Prostate gland (tissue), 2 donors: ENCODE measurements at regions not wholly inside any gene's neighbourhood (a gene's known extent, or its start where the extent isn't known, plus 50 kb on each side); places are given as distances from the start of the nearest gene placed in this dataset.

Experiments used
- CTCF ChIP-seq, 4 experiments: fragments of 200-600 bp in 2 of 4; fragments of 450-650 bp in 2 of 4; sonication (generic) in 2 of 4; IDR thresholded peaks; 1 replicate in 3 of 4; 2 replicates in 1 of 4; pipeline ENCODE4 v1.5.1; 2016 to 2019; ENCODE audit warnings: antibody characterized with exemption in 4 of 4, mild to moderate bottlenecking in 2 of 4, moderate library complexity in 2 of 4
- POLR2A ChIP-seq: fragments of 450-650 bp; IDR thresholded peaks from one replicate; pipeline ENCODE4 v1.6.1; 2016; ENCODE audit warnings: antibody characterized with exemption, mild to moderate bottlenecking
- POLR2AphosphoS5 ChIP-seq: sonication (generic); formaldehyde crosslinking; IDR thresholded peaks from one replicate; pipeline ENCODE4 v1.6.1; 2017; ENCODE audit warnings: antibody characterized with exemption

- TF ChIP-seq CTCF (IDR thresholded peaks at IDR 0.05) (no peak), POLR2A (no peak), POLR2AphosphoS5 (no peak)
These were observed 105.9 kb downstream of the ACKR3 start for GRCh38 chr2:236675526-236675925.
